C4-2B (cell line): ENCODE measurements at regions not wholly inside any gene's neighbourhood (a gene's known extent, or its start where the extent isn't known, plus 50 kb on each side); places are given as distances from the start of the nearest gene placed in this dataset.

Experiments used
- ZFX ChIP-seq: fragments of 450-650 bp; IDR thresholded peaks from 2 replicates; pipeline ENCODE4 v1.6.1; 2017
- TF ChIP-seq, protein P1 (sequence below): fragments of 450-650 bp; conservative IDR thresholded peaks from 2 replicates; pipeline ENCODE4 v1.5.1; 2017; ENCODE audit warnings: mild to moderate bottlenecking

DNA sequence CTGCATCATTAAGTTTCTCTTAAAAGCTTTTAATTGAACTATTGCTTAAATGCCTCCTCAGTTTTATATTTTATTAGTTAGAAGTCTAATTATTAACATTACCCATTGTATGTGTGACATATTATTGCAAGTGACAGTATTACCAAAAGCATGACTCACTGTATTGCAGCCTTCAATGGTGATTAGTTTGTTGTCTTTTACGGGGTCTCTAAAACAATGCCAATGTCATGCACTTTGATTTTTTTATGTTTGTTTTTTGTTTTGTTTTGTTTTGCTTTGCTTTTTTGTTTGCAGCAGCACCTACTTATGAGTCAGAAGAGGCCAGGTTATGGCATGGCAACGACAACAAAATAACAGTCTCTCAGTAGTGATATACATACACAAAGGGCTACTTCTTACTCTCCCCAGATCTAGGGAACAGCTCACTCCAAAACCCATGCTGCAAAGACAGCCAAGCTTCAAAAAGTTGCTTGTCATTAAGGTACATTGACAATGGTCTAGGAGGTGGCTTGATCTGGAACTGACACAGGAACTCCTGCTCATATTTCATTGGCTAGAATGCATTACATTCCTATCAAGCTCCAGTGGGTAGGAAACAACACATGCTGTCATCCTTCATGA lies 293.7 kb upstream of the POM121L12 start:
- TF ChIP-seq, protein P1, sequence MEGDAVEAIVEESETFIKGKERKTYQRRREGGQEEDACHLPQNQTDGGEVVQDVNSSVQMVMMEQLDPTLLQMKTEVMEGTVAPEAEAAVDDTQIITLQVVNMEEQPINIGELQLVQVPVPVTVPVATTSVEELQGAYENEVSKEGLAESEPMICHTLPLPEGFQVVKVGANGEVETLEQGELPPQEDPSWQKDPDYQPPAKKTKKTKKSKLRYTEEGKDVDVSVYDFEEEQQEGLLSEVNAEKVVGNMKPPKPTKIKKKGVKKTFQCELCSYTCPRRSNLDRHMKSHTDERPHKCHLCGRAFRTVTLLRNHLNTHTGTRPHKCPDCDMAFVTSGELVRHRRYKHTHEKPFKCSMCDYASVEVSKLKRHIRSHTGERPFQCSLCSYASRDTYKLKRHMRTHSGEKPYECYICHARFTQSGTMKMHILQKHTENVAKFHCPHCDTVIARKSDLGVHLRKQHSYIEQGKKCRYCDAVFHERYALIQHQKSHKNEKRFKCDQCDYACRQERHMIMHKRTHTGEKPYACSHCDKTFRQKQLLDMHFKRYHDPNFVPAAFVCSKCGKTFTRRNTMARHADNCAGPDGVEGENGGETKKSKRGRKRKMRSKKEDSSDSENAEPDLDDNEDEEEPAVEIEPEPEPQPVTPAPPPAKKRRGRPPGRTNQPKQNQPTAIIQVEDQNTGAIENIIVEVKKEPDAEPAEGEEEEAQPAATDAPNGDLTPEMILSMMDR = no peak
- no peak for TF ChIP-seq ZFX
